A549 (cell line): ENCODE measurements at regions not wholly inside any gene's neighbourhood (a gene's known extent, or its start where the extent isn't known, plus 50 kb on each side); places are given as distances from the start of the nearest gene placed in this dataset.

Source experiments
- CBX8 ChIP-seq: fragments of 200-600 bp; sonication (generic); IDR thresholded peaks from 2 replicates; pipeline ENCODE4 v1.6.1; 2016
- CHD2 ChIP-seq: fragments of 150-350 bp; IDR thresholded peaks from 2 replicates; pipeline ENCODE4 v1.6.1; 2014; ENCODE audit warnings: low read length; ENCODE audit not compliant: partially characterized antibody
- CHD4 ChIP-seq: fragments of 200-600 bp; sonication (generic); IDR thresholded peaks from 2 replicates; pipeline ENCODE4 v1.6.1; 2016; ENCODE audit warnings: antibody characterized with exemption, mild to moderate bottlenecking, borderline replicate concordance
- HDAC2 ChIP-seq: fragments of 200-600 bp; sonication (generic); IDR thresholded peaks from 2 replicates; pipeline ENCODE4 v1.6.1; 2016
- JUNB ChIP-seq: fragments of >200 bp; sonication (Bioruptor Twin); formaldehyde crosslinking; IDR thresholded peaks from 2 replicates; pipeline ENCODE4 v1.6.1; 2016
- POLR2A ChIP-seq: IDR thresholded peaks from 2 replicates; pipeline ENCODE4 v1.6.1; 2012; ENCODE audit warnings: mild to moderate bottlenecking, low read length
- TF ChIP-seq, protein P1 (sequence below): IDR thresholded peaks from 2 replicates; pipeline ENCODE4 v1.6.1; 2012; ENCODE audit warnings: low read depth, borderline replicate concordance
- TF ChIP-seq, protein P2 (sequence below): fragments of >200 bp; sonication (Bioruptor Twin); formaldehyde crosslinking; IDR thresholded peaks from 3 replicates; pipeline ENCODE4 v1.5.1; 2016
- TF ChIP-seq, protein P3 (sequence below): IDR thresholded peaks from 2 replicates; pipeline ENCODE4 v1.6.1; 2012

DNA sequence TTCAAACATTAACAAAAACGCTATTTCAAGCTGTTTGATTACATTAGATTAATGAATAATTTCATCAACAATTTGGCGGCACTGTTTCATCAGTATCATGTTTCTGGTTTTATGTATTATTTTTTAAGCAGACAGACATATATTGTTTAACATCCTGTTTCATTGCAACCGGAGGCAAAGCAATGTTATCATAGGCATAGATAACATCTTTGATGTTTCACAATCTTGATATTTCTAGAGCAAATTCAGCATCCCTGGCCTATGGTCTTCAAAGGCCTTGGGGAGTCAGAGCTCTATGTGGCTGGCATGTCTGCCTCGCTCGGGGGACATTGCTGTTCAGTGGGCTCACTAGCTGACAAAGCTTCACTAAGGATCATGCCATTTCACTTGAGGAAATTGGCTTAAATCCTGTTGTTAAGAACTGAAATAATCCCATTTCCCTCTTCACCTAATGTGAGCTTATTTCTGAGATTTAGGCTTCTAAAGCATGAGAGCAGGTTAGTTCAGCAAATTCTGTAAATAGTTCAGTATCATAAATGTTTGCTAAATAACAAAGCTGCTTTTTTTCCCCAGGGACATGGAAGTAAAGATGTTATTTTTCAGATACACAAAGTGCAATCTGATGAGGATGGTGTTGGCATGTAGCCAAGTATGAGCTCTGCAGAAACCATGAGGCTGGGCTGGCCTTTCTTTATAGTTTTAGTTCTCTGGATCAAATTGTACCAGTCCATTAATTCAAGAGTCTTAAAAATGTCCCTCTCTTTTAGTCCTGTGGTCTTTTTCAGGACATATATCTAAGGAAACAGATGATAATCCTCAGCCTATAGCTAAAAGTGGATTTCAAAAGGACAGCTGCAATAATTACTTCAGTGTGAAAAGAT, 941.4 kb downstream of the PLOD2 start:
- TF ChIP-seq POLR2A = no peak
- TF ChIP-seq, protein P1, sequence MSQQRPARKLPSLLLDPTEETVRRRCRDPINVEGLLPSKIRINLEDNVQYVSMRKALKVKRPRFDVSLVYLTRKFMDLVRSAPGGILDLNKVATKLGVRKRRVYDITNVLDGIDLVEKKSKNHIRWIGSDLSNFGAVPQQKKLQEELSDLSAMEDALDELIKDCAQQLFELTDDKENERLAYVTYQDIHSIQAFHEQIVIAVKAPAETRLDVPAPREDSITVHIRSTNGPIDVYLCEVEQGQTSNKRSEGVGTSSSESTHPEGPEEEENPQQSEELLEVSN = no peak
- TF ChIP-seq HDAC2 = no peak
- TF ChIP-seq, protein P2, sequence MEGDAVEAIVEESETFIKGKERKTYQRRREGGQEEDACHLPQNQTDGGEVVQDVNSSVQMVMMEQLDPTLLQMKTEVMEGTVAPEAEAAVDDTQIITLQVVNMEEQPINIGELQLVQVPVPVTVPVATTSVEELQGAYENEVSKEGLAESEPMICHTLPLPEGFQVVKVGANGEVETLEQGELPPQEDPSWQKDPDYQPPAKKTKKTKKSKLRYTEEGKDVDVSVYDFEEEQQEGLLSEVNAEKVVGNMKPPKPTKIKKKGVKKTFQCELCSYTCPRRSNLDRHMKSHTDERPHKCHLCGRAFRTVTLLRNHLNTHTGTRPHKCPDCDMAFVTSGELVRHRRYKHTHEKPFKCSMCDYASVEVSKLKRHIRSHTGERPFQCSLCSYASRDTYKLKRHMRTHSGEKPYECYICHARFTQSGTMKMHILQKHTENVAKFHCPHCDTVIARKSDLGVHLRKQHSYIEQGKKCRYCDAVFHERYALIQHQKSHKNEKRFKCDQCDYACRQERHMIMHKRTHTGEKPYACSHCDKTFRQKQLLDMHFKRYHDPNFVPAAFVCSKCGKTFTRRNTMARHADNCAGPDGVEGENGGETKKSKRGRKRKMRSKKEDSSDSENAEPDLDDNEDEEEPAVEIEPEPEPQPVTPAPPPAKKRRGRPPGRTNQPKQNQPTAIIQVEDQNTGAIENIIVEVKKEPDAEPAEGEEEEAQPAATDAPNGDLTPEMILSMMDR = no peak
- no peak for TF ChIP-seq CHD2
- TF ChIP-seq CHD4 = no peak
- no peak for TF ChIP-seq JUNB
- TF ChIP-seq CBX8 = no peak
- TF ChIP-seq, protein P3, sequence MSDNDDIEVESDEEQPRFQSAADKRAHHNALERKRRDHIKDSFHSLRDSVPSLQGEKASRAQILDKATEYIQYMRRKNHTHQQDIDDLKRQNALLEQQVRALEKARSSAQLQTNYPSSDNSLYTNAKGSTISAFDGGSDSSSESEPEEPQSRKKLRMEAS = no peak
